AG04450 (cell line): ENCODE measurements at regions not wholly inside any gene's neighbourhood (a gene's known extent, or its start where the extent isn't known, plus 50 kb on each side); places are given as distances from the start of the nearest gene placed in this dataset.
A peak's percentile ranks its signal among the peaks of the same experiment; 100 is the strongest.

ENCODE experiments used
- CTCF ChIA-PET: fragments of 300-600, 350-600 bp; formaldehyde crosslinking; extraction: SDS; loops from one replicate; lab custom pipeline; 2022; ENCODE audit warnings: antibody characterized with exemption, inconsistent platforms; lab: Charles Lee
- POLR2A ChIA-PET: fragments of 350-600 bp; formaldehyde crosslinking; extraction: SDS; loops from one replicate; lab custom pipeline; 2021; ENCODE audit warnings: antibody characterized with exemption, inconsistent platforms; lab: Yijun Ruan, JAX
- DNase-seq: peaks from one replicate; pipeline ENCODE4 v3.0.0-alpha.2; 2011; ENCODE audit warnings: low read depth, low spot score
- H3K27ac ChIP-seq: one replicate; pipeline ENCODE4 v1.5.1; 2012; ENCODE audit warnings: low read depth, low read length, control low read depth
- H3K27me3 ChIP-seq: one replicate; pipeline ENCODE4 v1.6.0; 2012; ENCODE audit warnings: low read length; ENCODE audit not compliant: control insufficient read depth, insufficient read depth
- H3K4me3 ChIP-seq: 2 replicates; pipeline ENCODE4 v1.5.1; 2011; ENCODE audit warnings: mild to moderate bottlenecking, low read depth, low read length, control low read depth
- H3K9me3 ChIP-seq: 2 replicates; pipeline ENCODE4 v1.5.1; 2012; ENCODE audit warnings: low read length; ENCODE audit not compliant: control insufficient read depth, insufficient read depth
- CTCF ChIP-seq: IDR thresholded peaks from 2 replicates; pipeline ENCODE4 v1.5.1; 2011; ENCODE audit warnings: low read depth, low read length, control low read depth, inconsistent platforms

- ChIA-PET CTCF (interaction anchor here (0.6 to 0.7 kb wide), 2 partner anchors 10 to 16 kb away, joined by 3 to 5 read pairs; no protein-coding TSS in a partner anchor), POLR2A (no interaction called here)
- Histone ChIP-seq H3K27me3 (no peaks in the 10 kb centered on the region), H3K27ac (no peak overlapping the region), H3K9me3 (no peaks in the 10 kb centered on the region), H3K4me3 (no peak overlapping the region)
- TF ChIP-seq CTCF = no peak
- DNase-seq = no peak
These were observed 387.3 kb downstream of the AASDHPPT start for GRCh38 chr11:106464728-106465127.

- Histone ChIP-seq H3K4me3 (0 out of 2 replicates have a peak overlapping the region, but pooled peaks have one; percentile 4), H3K27ac (peak overlapping the region; percentile 90), H3K9me3 (no peaks in the 10 kb centered on the region), H3K27me3 (no peaks in the 10 kb centered on the region)
- TF ChIP-seq CTCF = no peak
- peak; percentile 81 for DNase-seq
- ChIA-PET CTCF (no interaction called here), POLR2A (interaction anchor here (1.3 kb wide), 2 partner anchors 16 to 67 kb away, joined by 5 to 9 read pairs; no protein-coding TSS in a partner anchor)
These were observed 389.1 kb downstream of the AASDHPPT start for GRCh38 chr11:106466521-106467080.

- Histone ChIP-seq H3K27me3 (no peaks in the 10 kb centered on the region), H3K27ac (no peak overlapping the region), H3K4me3 (no peak overlapping the region), H3K9me3 (no peaks in the 10 kb centered on the region)
- DNase-seq = no peak
- ChIA-PET CTCF (no interaction called here), POLR2A (interaction anchor here (1.3 kb wide), 2 partner anchors 15 to 68 kb away, joined by 5 to 9 read pairs; no protein-coding TSS in a partner anchor)
- no peak for TF ChIP-seq CTCF
These were observed 390.0 kb downstream of the AASDHPPT start for GRCh38 chr11:106467501-106467900.

- CTCF ChIA-PET = interaction anchor here (0.7 kb wide), 1 partner anchor 98 kb away, joined by 3 read pairs; no protein-coding TSS in a partner anchor
- DNase-seq = no peak
These were observed 390.6 kb downstream of the AASDHPPT start for GRCh38 chr11:106468086-106468485.

More at GRCh38 chr11:106468086-106468485, 390.6 kb downstream of the AASDHPPT start:
- Histone ChIP-seq H3K27me3 (no peaks in the 10 kb centered on the region), H3K9me3 (no peaks in the 10 kb centered on the region), H3K27ac (no peak overlapping the region), H3K4me3 (no peak overlapping the region)
- POLR2A ChIA-PET = no interaction called here
- no peak for TF ChIP-seq CTCF
